ENCODE measurements at regions not wholly inside any gene's neighbourhood (a gene's known extent, or its start where the extent isn't known, plus 50 kb on each side); places are given as distances from the start of the nearest gene placed in this dataset.

- Histone ChIP-seq H3K27me3 (replicated peaks; ENCODE audit: insufficient read depth, low read length) (no peaks in the 10 kb centered on the region), H3K9ac (ENCODE audit: low read length) (no peak overlapping the region), H2AFZ (ENCODE audit: low read length) (no peak overlapping the region), H3K9me2 (replicated peaks; ENCODE audit: insufficient read depth, low read length) (no peaks in the 10 kb centered on the region), H3K4me2 (ENCODE audit: low read depth, low read length) (no peak overlapping the region), H3K36me3 (replicated peaks; ENCODE audit: insufficient read depth, low read length) (no peaks in the 10 kb centered on the region), H4K20me1 (ENCODE audit: insufficient read depth, low read length) (no peaks in the 10 kb centered on the region), H3K4me3 (ENCODE audit: low read length) (no peak overlapping the region), H3K79me2 (ENCODE audit: low read length) (no peaks in the 10 kb centered on the region), H3F3A (ENCODE audit: insufficient read depth, low read length) (no peaks in the 10 kb centered on the region), H3K27ac (ENCODE audit: low read length) (no peak overlapping the region), H3K4me1 (ENCODE audit: low read length) (no peaks in the 10 kb centered on the region), H3K9me3 (replicated peaks; ENCODE audit: insufficient read depth, low read length) (no peaks in the 10 kb centered on the region)
- TF ChIP-seq CTCF (IDR thresholded peaks at IDR 0.05; ENCODE audit: low read length): no peak
- no peak for TF ChIP-seq EZH2 (optimal IDR thresholded peaks at IDR 0.05; ENCODE audit: low read depth, low read length)
- no peak for TF ChIP-seq EZH2phosphoT487 (IDR thresholded peaks at IDR 0.05; ENCODE audit: low read length)
- no peak for DNase-seq
Observed at GRCh38 chr5:25849270-25849669, 1189.1 kb downstream of the CDH9 start.

- no peak overlapping the region for H2AFZ ChIP-seq (ENCODE audit: low read length)
- DNase-seq: no peak
- H3K4me1 ChIP-seq (ENCODE audit: low read length): no peaks in the 10 kb centered on the region
- no peaks in the 10 kb centered on the region for H3F3A ChIP-seq (ENCODE audit: insufficient read depth, low read length)
- H3K27me3 ChIP-seq (replicated peaks; ENCODE audit: insufficient read depth, low read length): no peaks in the 10 kb centered on the region
- no peak overlapping the region for H3K4me2 ChIP-seq (ENCODE audit: low read depth, low read length)
- H4K20me1 ChIP-seq (ENCODE audit: insufficient read depth, low read length): no peaks in the 10 kb centered on the region
- H3K27ac ChIP-seq (ENCODE audit: low read length): no peak overlapping the region
- H3K9ac ChIP-seq (ENCODE audit: low read length): no peak overlapping the region
- H3K36me3 ChIP-seq (replicated peaks; ENCODE audit: insufficient read depth, low read length): no peaks in the 10 kb centered on the region
- no peak for TF ChIP-seq CTCF (IDR thresholded peaks at IDR 0.05; ENCODE audit: low read length)
- no peak for TF ChIP-seq EZH2 (optimal IDR thresholded peaks at IDR 0.05; ENCODE audit: low read depth, low read length)
- TF ChIP-seq EZH2phosphoT487 (IDR thresholded peaks at IDR 0.05; ENCODE audit: low read length): no peak
- H3K9me3 ChIP-seq (replicated peaks; ENCODE audit: insufficient read depth, low read length): no peaks in the 10 kb centered on the region
- H3K9me2 ChIP-seq (replicated peaks; ENCODE audit: insufficient read depth, low read length): no peaks in the 10 kb centered on the region
- no peak overlapping the region for H3K4me3 ChIP-seq (ENCODE audit: low read length)
- H3K79me2 ChIP-seq (ENCODE audit: low read length): no peaks in the 10 kb centered on the region
Observed at GRCh38 chr5:25823330-25823873, 1178.6 kb upstream of the CDH10 start.

Data from MM.1S (cell line).